GM12878 (cell line): ENCODE measurements at regions not wholly inside any gene's neighbourhood (a gene's known extent, or its start where the extent isn't known, plus 50 kb on each side); places are given as distances from the start of the nearest gene placed in this dataset.

Experiments
- ATAC-seq: fragments of 200-7000 bp; cut with Tn5 transposase; 3 replicates; pipeline ENCODE4 v1.9.1; 2020; ENCODE audit warnings: mild to moderate bottlenecking, moderate library complexity
- BruUV-seq: library from RNA; stranded (reverse); fragments of 400-500 nt; replicated peaks from 2 replicates; lab custom pipeline; 2021; lab: Mats Ljungman, UMichigan
- CTCF ChIA-PET: fragments of 300-600 bp; sonication (Branson Sonifier 250); formaldehyde crosslinking; extraction: SDS; loops from one replicate; lab custom pipeline; 2021; ENCODE audit warnings: inconsistent platforms; lab: Yijun Ruan, JAX
- POLR2A ChIA-PET: fragments of 350-600 bp; formaldehyde crosslinking; extraction: SDS; loops from one replicate; lab custom pipeline; 2021; ENCODE audit warnings: inconsistent platforms; lab: Charles Lee
- RAD21 ChIA-PET: fragments of 300-600 bp; sonication (Branson Sonifier 250); formaldehyde crosslinking; loops from one replicate; lab custom pipeline; 2023; ENCODE audit warnings: antibody characterized with exemption; ENCODE audit not compliant: unreplicated experiment; lab: Charles Lee
- SMC1A ChIA-PET: fragments of 300-600 bp; sonication (Branson Sonifier 250); formaldehyde crosslinking; loops from one replicate; lab custom pipeline; 2023; ENCODE audit not compliant: unreplicated experiment, uncharacterized antibody; lab: Charles Lee
- DNase-seq: peaks from one replicate; pipeline ENCODE4 v3.0.0-alpha.2; 2011; ENCODE audit warnings: low read depth, low spot score
- FAIRE-seq: peaks from 3 replicates; lab custom pipeline; 2011; peaks lifted over from hg19 to GRCh38; lab: Jason Lieb, UNC
- H2AFZ ChIP-seq: 2 replicates; pipeline ENCODE4 v1.6.0; 2011; ENCODE audit warnings: low read depth, low read length, control low read depth; ENCODE audit not compliant: control insufficient read depth
- H3K27ac ChIP-seq: 2 replicates; pipeline ENCODE4 v1.5.1; 2011; ENCODE audit warnings: control low read depth; ENCODE audit not compliant: control insufficient read depth, insufficient read depth
- H3K27me3 ChIP-seq, 2 experiments: replicated peaks in 1 of 2; 2 replicates each; pipeline versions ENCODE4 v1.6.0 to v1.6.1; 2011; ENCODE audit warnings: low read length in 1 of 2; ENCODE audit not compliant: control insufficient read depth in 2 of 2, insufficient read depth in 2 of 2
- H3K36me3 ChIP-seq, 2 experiments: 2 replicates each; pipeline ENCODE4 v1.5.1; 2011; ENCODE audit warnings: low read length in 1 of 2; ENCODE audit not compliant: control insufficient read depth in 2 of 2, insufficient read depth in 2 of 2
- H3K4me1 ChIP-seq: 2 replicates; pipeline ENCODE4 v1.6.1; 2011; ENCODE audit warnings: mild to moderate bottlenecking, low read length, moderate library complexity, mixed read lengths; ENCODE audit not compliant: control insufficient read depth, insufficient read depth
- H3K4me2 ChIP-seq: 2 replicates; pipeline ENCODE4 v1.6.0; 2011; ENCODE audit warnings: control low read depth; ENCODE audit not compliant: control insufficient read depth, insufficient read depth
- H3K4me3 ChIP-seq: fragments of 200-600 bp; sonication (generic); 2 replicates; pipeline ENCODE4 v1.5.1; 2016
- H3K79me2 ChIP-seq: 2 replicates; pipeline ENCODE4 v1.6.0; 2011; ENCODE audit warnings: low read length; ENCODE audit not compliant: control insufficient read depth, insufficient read depth
- H3K9ac ChIP-seq: 2 replicates; pipeline ENCODE4 v1.8.0; 2011; ENCODE audit warnings: low read length, control low read depth, mixed read lengths; ENCODE audit not compliant: control insufficient read depth, insufficient read depth
- H3K9me3 ChIP-seq: replicated peaks from 3 replicates; pipeline ENCODE4 v1.5.1; 2011; ENCODE audit warnings: mild to moderate bottlenecking, low read length; ENCODE audit not compliant: control insufficient read depth, insufficient read depth
- H4K20me1 ChIP-seq: 2 replicates; pipeline ENCODE4 v1.6.0; 2011; ENCODE audit not compliant: control insufficient read depth, insufficient read depth
- BACH1 ChIP-seq: fragments of 450-650 bp; IDR thresholded peaks from 2 replicates; pipeline ENCODE4 v1.6.1; 2017; ENCODE audit warnings: mild to moderate bottlenecking, borderline replicate concordance
- EP300 ChIP-seq, 2 experiments: fragments of 150-350 bp in 1 of 2; IDR thresholded peaks; 2 replicates each; pipeline ENCODE4 v1.6.1; 2011 to 2012; ENCODE audit warnings: low read depth in 2 of 2, low read length in 2 of 2, borderline replicate concordance in 1 of 2, improper control_type of control experiment in 1 of 2, inconsistent platforms in 1 of 2; ENCODE audit not compliant: control insufficient read depth in 1 of 2
- MEF2B ChIP-seq: fragments of 450-650 bp; IDR thresholded peaks from 2 replicates; pipeline ENCODE4 v1.6.1; 2018; ENCODE audit warnings: mild to moderate bottlenecking, moderate library complexity; ENCODE audit not compliant: partially characterized antibody, poor library complexity, severe bottlenecking
- NBN ChIP-seq: fragments of 450-650 bp; IDR thresholded peaks from 2 replicates; pipeline ENCODE4 v1.6.1; 2016
- SMC3 ChIP-seq: IDR thresholded peaks from 2 replicates; pipeline ENCODE4 v1.6.1; 2011; ENCODE audit warnings: low read length, improper control_type of control experiment, borderline replicate concordance
- SP1 ChIP-seq: IDR thresholded peaks from one replicate; pipeline ENCODE4 v1.6.1; 2011; ENCODE audit warnings: low read depth, low read length
- TARDBP ChIP-seq: IDR thresholded peaks from 2 replicates; pipeline ENCODE4 v1.6.1; 2016; ENCODE audit warnings: borderline replicate concordance
- WGBS: methylation state at CpG from one replicate; pipeline ENCODE4 v1.1.6; 2016; ENCODE audit warnings: low lambda C conversion rate; ENCODE audit not compliant: insufficient replicate concordance, insufficient coverage; ENCODE audit errors: missing lambda C conversion rate; 5-methylcytosine and 5-hydroxymethylcytosine counted together
- in situ Hi-C: fragments of 300-500 bp; cut with MboI; formaldehyde crosslinking; loops from 9 replicates; pipeline ENCODE4 v1.14.3; 2018; ENCODE audit warnings: mixed read lengths
- intact Hi-C: fragments of 100-400 bp; cut with micrococcal nuclease; formaldehyde crosslinking; loops from one replicate; pipeline ENCODE4 v1.14.2; 2022; ENCODE audit not compliant: unreplicated experiment
- TF ChIP-seq, protein P1 (sequence below): fragments of 450-650 bp; IDR thresholded peaks from 2 replicates; pipeline ENCODE4 v1.6.1; 2018; ENCODE audit warnings: borderline replicate concordance, mild to moderate bottlenecking; ENCODE audit not compliant: partially characterized antibody
- TF ChIP-seq, protein P2 (sequence below): fragments of 450-650 bp; IDR thresholded peaks from 2 replicates; pipeline ENCODE4 v1.6.1; 2016; ENCODE audit warnings: mild to moderate bottlenecking

DNA sequence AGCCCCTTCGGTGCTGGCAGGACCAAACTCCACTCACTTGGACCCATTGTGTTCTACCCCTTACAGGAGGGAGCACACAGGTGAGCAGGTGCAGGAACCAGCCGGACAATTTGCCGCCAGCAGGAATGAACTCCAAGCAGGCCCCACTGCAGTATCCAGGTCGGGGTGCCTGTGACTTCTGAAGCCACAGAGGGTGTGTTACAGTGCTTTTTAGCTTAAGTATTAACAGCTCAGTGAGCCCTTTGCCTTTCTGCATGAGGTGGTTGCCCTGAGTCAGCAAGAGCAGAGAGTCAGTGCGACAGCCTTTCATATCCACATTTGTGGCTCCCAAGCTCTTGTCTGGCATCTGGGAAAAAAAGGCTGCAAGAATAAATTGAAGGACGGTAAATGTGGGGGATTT lies 366.6 kb upstream of the LRRC4C start (continued):
- TF ChIP-seq, protein P1, sequence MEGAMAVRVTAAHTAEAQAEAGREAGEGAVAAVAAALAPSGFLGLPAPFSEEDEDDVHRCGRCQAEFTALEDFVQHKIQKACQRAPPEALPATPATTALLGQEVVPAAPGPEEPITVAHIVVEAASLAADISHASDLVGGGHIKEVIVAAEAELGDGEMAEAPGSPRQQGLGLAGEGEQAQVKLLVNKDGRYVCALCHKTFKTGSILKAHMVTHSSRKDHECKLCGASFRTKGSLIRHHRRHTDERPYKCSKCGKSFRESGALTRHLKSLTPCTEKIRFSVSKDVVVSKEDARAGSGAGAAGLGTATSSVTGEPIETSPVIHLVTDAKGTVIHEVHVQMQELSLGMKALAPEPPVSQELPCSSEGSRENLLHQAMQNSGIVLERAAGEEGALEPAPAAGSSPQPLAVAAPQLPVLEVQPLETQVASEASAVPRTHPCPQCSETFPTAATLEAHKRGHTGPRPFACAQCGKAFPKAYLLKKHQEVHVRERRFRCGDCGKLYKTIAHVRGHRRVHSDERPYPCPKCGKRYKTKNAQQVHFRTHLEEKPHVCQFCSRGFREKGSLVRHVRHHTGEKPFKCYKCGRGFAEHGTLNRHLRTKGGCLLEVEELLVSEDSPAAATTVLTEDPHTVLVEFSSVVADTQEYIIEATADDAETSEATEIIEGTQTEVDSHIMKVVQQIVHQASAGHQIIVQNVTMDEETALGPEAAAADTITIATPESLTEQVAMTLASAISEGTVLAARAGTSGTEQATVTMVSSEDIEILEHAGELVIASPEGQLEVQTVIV: no peak
- TF ChIP-seq MEF2B (no peak), TARDBP (no peak)

DNA sequence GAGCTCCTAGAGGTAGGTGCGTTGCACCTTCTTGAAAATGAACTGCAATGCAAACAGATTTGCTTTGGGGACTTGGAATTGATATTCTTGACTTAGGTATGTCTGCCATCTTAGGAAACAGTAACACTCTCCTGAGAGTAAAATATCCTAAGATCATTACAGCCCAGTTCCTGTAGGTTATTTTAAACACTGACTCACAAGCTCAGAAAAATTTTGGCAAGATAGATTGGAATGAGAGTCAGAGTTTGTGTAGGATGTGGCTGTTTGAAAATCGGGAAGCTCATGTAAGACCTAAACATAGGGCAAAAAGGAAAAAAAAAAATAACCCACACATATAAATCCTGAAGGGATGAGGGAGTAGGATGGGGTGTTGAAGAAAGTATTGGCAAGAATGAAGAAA lies 377.0 kb upstream of the LRRC4C start:
- intact Hi-C loops (no loop called here), in situ Hi-C loops (no loop called here)
- POLR2A ChIA-PET: interaction anchor here (0.5 kb wide), 1 partner anchor 1149 kb away, joined by 4 read pairs; no protein-coding TSS in a partner anchor
- H2AFZ ChIP-seq: no peak overlapping the region
- no peak overlapping the region for H3K27ac ChIP-seq
- H3K4me1 ChIP-seq: no peaks in the 10 kb centered on the region
- CTCF ChIA-PET: no interaction called here
- FAIRE-seq: no peak
- H3K4me2 ChIP-seq: no peak overlapping the region
- RAD21 ChIA-PET: no interaction called here
- SMC1A ChIA-PET: interaction anchor here (0.9 to 1.2 kb wide), 2 partner anchors 28 to 29 kb away, joined by 3 to 5 read pairs; no protein-coding TSS in a partner anchor
- H3K4me3 ChIP-seq: no peak overlapping the region
- no peaks in the 10 kb centered on the region for H3K36me3 ChIP-seq
- no peak overlapping the region for H3K9ac ChIP-seq
- no peaks in the 10 kb centered on the region for H4K20me1 ChIP-seq
- no peak for DNase-seq
- H3K79me2 ChIP-seq: no peaks in the 10 kb centered on the region
- H3K27me3 ChIP-seq: no peaks in the 10 kb centered on the region
- BruUV-seq: no TSS peak
- H3K9me3 ChIP-seq: no peaks in the 10 kb centered on the region
- WGBS: 2% methylated on average over 2 of the region's 2 CpGs
- ATAC-seq: no peak
- TF ChIP-seq, protein P1: no peak
- TF ChIP-seq SP1 (no peak), NBN (no peak), SMC3 (no peak), EP300 (IDR thresholded peaks at IDR 0.05; ENCODE audit: borderline replicate concordance in 1 of 2, control insufficient read depth in 1 of 2, low read depth in 2 of 2, low read length in 2 of 2) (no peak), TARDBP (no peak), BACH1 (no peak)
- TF ChIP-seq, protein P2, sequence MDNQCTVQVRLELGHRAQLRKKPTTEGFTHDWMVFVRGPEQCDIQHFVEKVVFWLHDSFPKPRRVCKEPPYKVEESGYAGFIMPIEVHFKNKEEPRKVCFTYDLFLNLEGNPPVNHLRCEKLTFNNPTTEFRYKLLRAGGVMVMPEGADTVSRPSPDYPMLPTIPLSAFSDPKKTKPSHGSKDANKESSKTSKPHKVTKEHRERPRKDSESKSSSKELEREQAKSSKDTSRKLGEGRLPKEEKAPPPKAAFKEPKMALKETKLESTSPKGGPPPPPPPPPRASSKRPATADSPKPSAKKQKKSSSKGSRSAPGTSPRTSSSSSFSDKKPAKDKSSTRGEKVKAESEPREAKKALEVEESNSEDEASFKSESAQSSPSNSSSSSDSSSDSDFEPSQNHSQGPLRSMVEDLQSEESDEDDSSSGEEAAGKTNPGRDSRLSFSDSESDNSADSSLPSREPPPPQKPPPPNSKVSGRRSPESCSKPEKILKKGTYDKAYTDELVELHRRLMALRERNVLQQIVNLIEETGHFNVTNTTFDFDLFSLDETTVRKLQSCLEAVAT: no peak
